SK-N-SH (cell line): ENCODE measurements at regions not wholly inside any gene's neighbourhood (a gene's known extent, or its start where the extent isn't known, plus 50 kb on each side); places are given as distances from the start of the nearest gene placed in this dataset.

Source experiments
- CTCF ChIA-PET: fragments of 300-600, 350-600 bp; formaldehyde crosslinking; extraction: SDS; loops from one replicate; lab custom pipeline; 2021; lab: Yijun Ruan, JAX
- POLR2A ChIA-PET: fragments of 350-600 bp; sonication (Branson Sonifier 250); formaldehyde crosslinking; extraction: SDS; loops from one replicate; lab custom pipeline; 2020; ENCODE audit warnings: antibody characterized with exemption, inconsistent platforms; lab: Yijun Ruan, JAX
- DNase-seq: peaks from one replicate; pipeline ENCODE4 v3.0.0; 2012
- H2AFZ ChIP-seq: fragments of 200-600 bp; sonication (generic); 2 replicates; pipeline ENCODE4 v1.8.1; 2016; ENCODE audit warnings: antibody characterized with exemption, mild to moderate bottlenecking, low read depth
- H3F3A ChIP-seq: fragments of 200-600 bp; sonication (generic); replicated peaks from 2 replicates; pipeline ENCODE3; 2016; ENCODE audit warnings: antibody characterized with exemption, mild to moderate bottlenecking; ENCODE audit not compliant: insufficient read depth
- H3K27ac ChIP-seq, 2 experiments: fragments of 200-500 bp in 1 of 2; fragments of 200-600 bp in 1 of 2; sonication (Bioruptor generic) in 1 of 2; sonication (generic), shearing (Covaris generic) in 1 of 2; 2 replicates each; pipeline versions ENCODE4 v1.5.1 to v1.6.1; 2014 to 2016; ENCODE audit warnings: low read depth in 2 of 2, inconsistent platforms in 1 of 2, low read length in 1 of 2, mild to moderate bottlenecking in 1 of 2, mixed read lengths in 1 of 2
- H3K27me3 ChIP-seq: fragments of 200-600 bp; sonication (generic), shearing (Covaris generic); 2 replicates; pipeline ENCODE4 v1.6.1; 2016; ENCODE audit warnings: mixed run types; ENCODE audit not compliant: insufficient read depth
- H3K36me3 ChIP-seq, 2 experiments: fragments of 200-500 bp in 1 of 2; fragments of 200-600 bp in 1 of 2; sonication (Bioruptor generic) in 1 of 2; sonication (generic) in 1 of 2; replicated peaks in 1 of 2; 2 replicates each; pipeline versions ENCODE3 to v1.5.1; 2014 to 2016; ENCODE audit warnings: low read length in 1 of 2, mild to moderate bottlenecking in 1 of 2; ENCODE audit not compliant: insufficient read depth in 2 of 2, control insufficient read depth in 1 of 2
- H3K4me1 ChIP-seq, 2 experiments: fragments of 200-500 bp in 1 of 2; fragments of 200-600 bp in 1 of 2; sonication (Bioruptor generic) in 1 of 2; sonication (generic), shearing (Covaris generic) in 1 of 2; 2 replicates each; pipeline versions ENCODE4 v1.5.1 to v1.6.1; 2014 to 2016; ENCODE audit warnings: low read depth in 1 of 2, low read length in 1 of 2, mixed run types in 1 of 2; ENCODE audit not compliant: insufficient read depth in 2 of 2, control insufficient read depth in 1 of 2
- H3K4me2 ChIP-seq: fragments of 200-600 bp; sonication (generic), shearing (Covaris generic); 2 replicates; pipeline ENCODE4 v1.6.1; 2017; ENCODE audit warnings: mixed run types
- H3K4me3 ChIP-seq, 2 experiments: fragments of 200-500 bp in 1 of 2; fragments of 200-600 bp in 1 of 2; sonication (Bioruptor generic) in 1 of 2; sonication (generic), shearing (Covaris generic) in 1 of 2; 2 replicates each; pipeline versions ENCODE4 v1.5.1 to v1.8.1; 2014 to 2016; ENCODE audit warnings: low read depth in 2 of 2, inconsistent platforms in 1 of 2, low read length in 1 of 2, mild to moderate bottlenecking in 1 of 2, mixed read lengths in 1 of 2, moderate library complexity in 1 of 2
- H3K79me2 ChIP-seq: fragments of 200-600 bp; sonication (generic); 2 replicates; pipeline ENCODE4 v1.8.1; 2017; ENCODE audit warnings: mild to moderate bottlenecking; ENCODE audit not compliant: insufficient read depth
- H3K9ac ChIP-seq: fragments of 200-600 bp; sonication (generic); 2 replicates; pipeline ENCODE4 v1.6.1; 2017; ENCODE audit warnings: mixed run types
- H3K9me2 ChIP-seq: fragments of 200-600 bp; sonication (generic); 2 replicates; pipeline ENCODE4 v1.6.1; 2017; ENCODE audit warnings: mixed run types
- H3K9me3 ChIP-seq: fragments of 200-600 bp; sonication (generic); 2 replicates; pipeline ENCODE4 v1.6.1; 2017; ENCODE audit warnings: mixed run types, mild to moderate bottlenecking, moderate library complexity
- H4K20me1 ChIP-seq: fragments of 200-600 bp; sonication (generic); 2 replicates; pipeline ENCODE4 v1.6.1; 2017; ENCODE audit warnings: mild to moderate bottlenecking, mixed run types; ENCODE audit not compliant: insufficient read depth
- EZH2phosphoT487 ChIP-seq: fragments of 200-600 bp; sonication (generic); IDR thresholded peaks from 2 replicates; pipeline ENCODE4 v1.6.1; 2017; ENCODE audit warnings: low read depth, mixed run types, mild to moderate bottlenecking, antibody characterized with exemption, moderate library complexity, borderline replicate concordance
- FOXM1 ChIP-seq: IDR thresholded peaks from 2 replicates; pipeline ENCODE4 v1.4.0; 2012; ENCODE audit warnings: low read depth, mild to moderate bottlenecking
- GATA2 ChIP-seq: sonication (generic); formaldehyde crosslinking; IDR thresholded peaks from 2 replicates; pipeline ENCODE4 v1.5.0; 2020; ENCODE audit warnings: mild to moderate bottlenecking, missing genetic modification reagents
- JUND ChIP-seq: IDR thresholded peaks from 2 replicates; pipeline ENCODE4 v1.4.0; 2012
- MAX ChIP-seq: IDR thresholded peaks from 2 replicates; pipeline ENCODE4 v1.4.0; 2012; ENCODE audit warnings: low read depth
- MEF2A ChIP-seq: IDR thresholded peaks from 2 replicates; pipeline ENCODE4 v1.4.0; 2012; ENCODE audit warnings: low read depth, borderline replicate concordance
- POLR2AphosphoS5 ChIP-seq: IDR thresholded peaks from 2 replicates; pipeline ENCODE4 v1.6.1; 2012; ENCODE audit warnings: low read depth, low read length
- RAD21 ChIP-seq: IDR thresholded peaks from 2 replicates; pipeline ENCODE4 v1.6.1; 2012; ENCODE audit warnings: mild to moderate bottlenecking, low read length
- RFX5 ChIP-seq: IDR thresholded peaks from 2 replicates; pipeline ENCODE4 v1.6.1; 2012; ENCODE audit warnings: mild to moderate bottlenecking, improper control_type of control experiment, low read length
- RXRA ChIP-seq: IDR thresholded peaks from 2 replicates; pipeline ENCODE4 v1.4.0; 2012; ENCODE audit warnings: low read depth, mild to moderate bottlenecking, borderline replicate concordance
- SMC3 ChIP-seq: IDR thresholded peaks from 2 replicates; pipeline ENCODE4 v1.6.1; 2012; ENCODE audit warnings: low read depth, low read length, improper control_type of control experiment
- TAF1 ChIP-seq: IDR thresholded peaks from 2 replicates; pipeline ENCODE4 v1.6.1; 2012; ENCODE audit warnings: low read depth, mild to moderate bottlenecking, low read length, moderate library complexity, borderline replicate concordance
- USF1 ChIP-seq: IDR thresholded peaks from 2 replicates; pipeline ENCODE4 v1.4.0; 2012; ENCODE audit warnings: low read depth, borderline replicate concordance
- USF2 ChIP-seq: fragments of 150-350 bp; IDR thresholded peaks from 2 replicates; pipeline ENCODE4 v1.6.1; 2017; ENCODE audit warnings: antibody characterized with exemption, low read length, low read depth, borderline replicate concordance
- WGBS: methylation state at CpG from one replicate; pipeline ENCODE4 v1.1.6; 2017; ENCODE audit warnings: low lambda C conversion rate; 5-methylcytosine and 5-hydroxymethylcytosine counted together
- TF ChIP-seq, protein P1 (sequence below): IDR thresholded peaks from 2 replicates; pipeline ENCODE4 v1.4.0; 2012; ENCODE audit warnings: low read depth, borderline replicate concordance
- TF ChIP-seq, protein P2 (sequence below): fragments of 200-600 bp; sonication (generic); IDR thresholded peaks from 2 replicates; pipeline ENCODE4 v1.6.1; 2017; ENCODE audit warnings: antibody characterized with exemption, mild to moderate bottlenecking, moderate library complexity
- TF ChIP-seq, protein P3 (sequence below): IDR thresholded peaks from 2 replicates; pipeline ENCODE4 v1.6.1; 2012; ENCODE audit warnings: mild to moderate bottlenecking, low read depth, low read length, moderate library complexity

DNA sequence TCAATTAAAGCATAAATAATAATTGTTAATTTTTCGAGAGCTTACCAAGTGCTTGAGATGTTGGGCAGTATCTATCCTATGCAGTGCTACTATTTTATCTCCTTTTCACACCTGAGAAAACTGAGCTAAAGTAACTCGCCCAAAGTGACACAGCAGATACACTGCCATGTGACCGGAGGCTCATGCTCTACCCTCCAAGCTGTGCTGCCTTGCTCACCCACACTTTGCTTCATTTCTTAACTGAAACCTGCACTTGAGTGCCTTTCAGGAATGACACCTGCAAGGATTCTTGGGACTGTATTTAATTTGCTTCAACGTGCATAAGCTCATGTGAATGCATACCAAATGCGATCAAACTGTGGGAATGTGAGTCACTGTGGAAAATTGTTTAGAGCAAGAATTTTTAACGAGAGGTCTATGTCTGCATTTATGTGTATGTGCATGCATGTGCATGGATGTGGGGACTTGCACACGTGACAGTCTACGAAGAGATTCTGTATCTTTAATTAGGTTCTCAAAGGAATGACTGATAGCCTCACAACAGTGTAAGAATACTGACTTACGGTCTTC, 119.2 kb downstream of the ADCYAP1R1 start:
- Histone ChIP-seq H3K4me1 (no peaks in the 10 kb centered on the region), H3F3A (no peaks in the 10 kb centered on the region), H3K4me2 (no peak overlapping the region), H3K27me3 (peaks cover 10% of the 10 kb centered on the region; the same call in 1 of the 2 replicates), H3K27ac (no peak overlapping the region), H3K79me2 (no peaks in the 10 kb centered on the region), H4K20me1 (no peaks in the 10 kb centered on the region), H3K9me2 (no peaks in the 10 kb centered on the region), H3K4me3 (no peak overlapping the region), H3K9me3 (no peaks in the 10 kb centered on the region), H3K36me3 (no peaks in the 10 kb centered on the region), H2AFZ (no peak overlapping the region), H3K9ac (no peak overlapping the region)
- ChIA-PET POLR2A (no interaction called here), CTCF (interaction anchor here (0.8 to 1.5 kb wide), 5 partner anchors 8 to 318 kb away, joined by 3 to 6 read pairs (median 3); no protein-coding TSS in a partner anchor)
- 6% methylated on average over 9 of the region's 9 CpGs for WGBS
- TF ChIP-seq RAD21 (no peak), RFX5 (no peak), MEF2A (no peak), GATA2 (CRISPR knock-in tag) (no peak), MAX (no peak), EZH2phosphoT487 (no peak), TAF1 (no peak), USF1 (no peak), JUND (no peak), POLR2AphosphoS5 (no peak), USF2 (no peak), SMC3 (no peak), RXRA (no peak), FOXM1 (no peak)
- TF ChIP-seq, protein P1, sequence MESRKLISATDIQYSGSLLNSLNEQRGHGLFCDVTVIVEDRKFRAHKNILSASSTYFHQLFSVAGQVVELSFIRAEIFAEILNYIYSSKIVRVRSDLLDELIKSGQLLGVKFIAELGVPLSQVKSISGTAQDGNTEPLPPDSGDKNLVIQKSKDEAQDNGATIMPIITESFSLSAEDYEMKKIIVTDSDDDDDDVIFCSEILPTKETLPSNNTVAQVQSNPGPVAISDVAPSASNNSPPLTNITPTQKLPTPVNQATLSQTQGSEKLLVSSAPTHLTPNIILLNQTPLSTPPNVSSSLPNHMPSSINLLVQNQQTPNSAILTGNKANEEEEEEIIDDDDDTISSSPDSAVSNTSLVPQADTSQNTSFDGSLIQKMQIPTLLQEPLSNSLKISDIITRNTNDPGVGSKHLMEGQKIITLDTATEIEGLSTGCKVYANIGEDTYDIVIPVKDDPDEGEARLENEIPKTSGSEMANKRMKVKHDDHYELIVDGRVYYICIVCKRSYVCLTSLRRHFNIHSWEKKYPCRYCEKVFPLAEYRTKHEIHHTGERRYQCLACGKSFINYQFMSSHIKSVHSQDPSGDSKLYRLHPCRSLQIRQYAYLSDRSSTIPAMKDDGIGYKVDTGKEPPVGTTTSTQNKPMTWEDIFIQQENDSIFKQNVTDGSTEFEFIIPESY: no peak
- TF ChIP-seq, protein P2, sequence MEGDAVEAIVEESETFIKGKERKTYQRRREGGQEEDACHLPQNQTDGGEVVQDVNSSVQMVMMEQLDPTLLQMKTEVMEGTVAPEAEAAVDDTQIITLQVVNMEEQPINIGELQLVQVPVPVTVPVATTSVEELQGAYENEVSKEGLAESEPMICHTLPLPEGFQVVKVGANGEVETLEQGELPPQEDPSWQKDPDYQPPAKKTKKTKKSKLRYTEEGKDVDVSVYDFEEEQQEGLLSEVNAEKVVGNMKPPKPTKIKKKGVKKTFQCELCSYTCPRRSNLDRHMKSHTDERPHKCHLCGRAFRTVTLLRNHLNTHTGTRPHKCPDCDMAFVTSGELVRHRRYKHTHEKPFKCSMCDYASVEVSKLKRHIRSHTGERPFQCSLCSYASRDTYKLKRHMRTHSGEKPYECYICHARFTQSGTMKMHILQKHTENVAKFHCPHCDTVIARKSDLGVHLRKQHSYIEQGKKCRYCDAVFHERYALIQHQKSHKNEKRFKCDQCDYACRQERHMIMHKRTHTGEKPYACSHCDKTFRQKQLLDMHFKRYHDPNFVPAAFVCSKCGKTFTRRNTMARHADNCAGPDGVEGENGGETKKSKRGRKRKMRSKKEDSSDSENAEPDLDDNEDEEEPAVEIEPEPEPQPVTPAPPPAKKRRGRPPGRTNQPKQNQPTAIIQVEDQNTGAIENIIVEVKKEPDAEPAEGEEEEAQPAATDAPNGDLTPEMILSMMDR: no peak
- TF ChIP-seq, protein P3, sequence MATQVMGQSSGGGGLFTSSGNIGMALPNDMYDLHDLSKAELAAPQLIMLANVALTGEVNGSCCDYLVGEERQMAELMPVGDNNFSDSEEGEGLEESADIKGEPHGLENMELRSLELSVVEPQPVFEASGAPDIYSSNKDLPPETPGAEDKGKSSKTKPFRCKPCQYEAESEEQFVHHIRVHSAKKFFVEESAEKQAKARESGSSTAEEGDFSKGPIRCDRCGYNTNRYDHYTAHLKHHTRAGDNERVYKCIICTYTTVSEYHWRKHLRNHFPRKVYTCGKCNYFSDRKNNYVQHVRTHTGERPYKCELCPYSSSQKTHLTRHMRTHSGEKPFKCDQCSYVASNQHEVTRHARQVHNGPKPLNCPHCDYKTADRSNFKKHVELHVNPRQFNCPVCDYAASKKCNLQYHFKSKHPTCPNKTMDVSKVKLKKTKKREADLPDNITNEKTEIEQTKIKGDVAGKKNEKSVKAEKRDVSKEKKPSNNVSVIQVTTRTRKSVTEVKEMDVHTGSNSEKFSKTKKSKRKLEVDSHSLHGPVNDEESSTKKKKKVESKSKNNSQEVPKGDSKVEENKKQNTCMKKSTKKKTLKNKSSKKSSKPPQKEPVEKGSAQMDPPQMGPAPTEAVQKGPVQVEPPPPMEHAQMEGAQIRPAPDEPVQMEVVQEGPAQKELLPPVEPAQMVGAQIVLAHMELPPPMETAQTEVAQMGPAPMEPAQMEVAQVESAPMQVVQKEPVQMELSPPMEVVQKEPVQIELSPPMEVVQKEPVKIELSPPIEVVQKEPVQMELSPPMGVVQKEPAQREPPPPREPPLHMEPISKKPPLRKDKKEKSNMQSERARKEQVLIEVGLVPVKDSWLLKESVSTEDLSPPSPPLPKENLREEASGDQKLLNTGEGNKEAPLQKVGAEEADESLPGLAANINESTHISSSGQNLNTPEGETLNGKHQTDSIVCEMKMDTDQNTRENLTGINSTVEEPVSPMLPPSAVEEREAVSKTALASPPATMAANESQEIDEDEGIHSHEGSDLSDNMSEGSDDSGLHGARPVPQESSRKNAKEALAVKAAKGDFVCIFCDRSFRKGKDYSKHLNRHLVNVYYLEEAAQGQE: no peak
- DNase-seq: no peak
